ENCODE measurements at regions not wholly inside any gene's neighbourhood (a gene's known extent, or its start where the extent isn't known, plus 50 kb on each side); places are given as distances from the start of the nearest gene placed in this dataset.

GRCh38 chr20:43853918-43854317, 60.7 kb upstream of the TOX2 start:
- TF ChIP-seq CTCF (IDR thresholded peaks at IDR 0.05; ENCODE audit: poor library complexity) (no peak), EZH2 (IDR thresholded peaks at IDR 0.05; ENCODE audit: borderline replicate concordance) (no peak)
